HS-27A (cell line): ENCODE measurements at regions not wholly inside any gene's neighbourhood (a gene's known extent, or its start where the extent isn't known, plus 50 kb on each side); places are given as distances from the start of the nearest gene placed in this dataset.

Experiments used
- DNase-seq: peaks from one replicate; pipeline ENCODE4 v3.0.0-alpha.2; 2012; ENCODE audit warnings: low read depth, missing footprints

GRCh38 chr13:72230131-72230530 lies 363.1 kb upstream of the DACH1 start:
- DNase-seq, result no peak

GRCh38 chr13:72229067-72229466 lies 362.1 kb upstream of the DACH1 start:
- DNase-seq, result no peak

- DNase-seq, result no peak
Measured at GRCh38 chr13:72221276-72221962, 354.4 kb upstream of the DACH1 start.

DNA sequence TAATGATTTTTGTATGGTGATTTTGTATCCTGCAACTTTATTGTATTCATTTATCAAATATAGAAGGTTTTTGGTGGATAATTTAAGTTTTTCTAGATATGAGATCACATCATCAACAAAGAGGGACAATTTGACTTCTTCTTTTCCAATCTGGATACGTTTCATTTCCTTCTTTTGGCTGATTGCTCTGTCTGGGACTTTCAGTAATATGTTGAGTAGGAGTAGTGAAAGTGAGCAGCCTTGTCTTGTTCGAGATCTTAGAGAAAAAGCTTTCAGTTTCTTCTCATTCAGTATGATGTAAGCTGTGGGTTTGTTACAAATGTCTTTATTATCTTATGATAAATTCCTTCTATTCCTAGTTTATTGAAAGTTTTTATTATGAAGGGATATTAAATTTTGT lies 352.0 kb upstream of the DACH1 start:
- DNase-seq, result no peak

- no peak for DNase-seq
Measured at GRCh38 chr13:72217142-72217541, 350.1 kb upstream of the DACH1 start.

DNA sequence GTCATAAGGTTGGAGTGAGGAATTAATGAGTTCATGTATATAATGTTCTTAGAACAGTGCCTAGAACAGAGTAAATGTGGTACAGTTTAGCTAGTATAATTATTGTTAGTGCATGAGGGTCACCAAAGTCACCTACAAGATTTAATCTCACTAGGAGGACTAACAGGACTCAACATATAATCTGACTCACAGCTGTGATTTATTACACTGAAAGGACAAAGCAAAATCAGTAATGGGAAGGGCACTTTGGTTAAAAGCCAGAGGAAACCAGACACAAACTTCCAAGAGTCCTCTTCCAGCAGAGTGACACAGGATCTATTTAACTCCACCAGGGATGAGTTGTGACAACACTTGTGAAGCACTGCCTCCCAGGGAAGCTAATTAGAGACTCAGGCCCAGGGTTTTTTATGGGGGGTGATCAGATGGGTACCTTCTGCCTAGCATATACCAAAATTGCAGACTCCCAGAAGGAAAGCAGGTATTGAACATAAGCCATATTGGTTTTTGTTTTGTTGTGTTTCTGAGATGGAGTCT lies 341.2 kb upstream of the DACH1 start:
- DNase-seq, result no peak

GRCh38 chr13:72205773-72206172 lies 338.8 kb upstream of the DACH1 start:
- DNase-seq, result no peak

DNA sequence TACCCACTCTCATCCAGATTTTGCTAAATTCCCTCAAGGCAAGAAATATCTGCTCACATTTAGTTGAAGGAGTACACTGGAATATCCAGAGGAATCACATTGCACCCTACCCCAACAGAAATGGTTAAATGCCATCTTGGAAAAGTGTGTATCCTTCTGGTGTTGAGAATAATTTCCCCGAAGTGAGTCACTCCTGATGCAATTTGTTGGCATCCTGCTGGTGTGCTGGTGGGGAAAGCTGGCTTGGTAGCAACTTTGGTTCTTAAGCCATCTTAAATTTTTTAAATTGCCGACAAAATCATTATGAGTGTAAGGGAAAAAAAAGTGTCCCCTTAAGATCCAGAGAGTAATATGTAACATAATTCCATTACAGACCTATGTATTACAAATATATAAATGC lies 337.3 kb upstream of the DACH1 start:
- peak; percentile 50 for DNase-seq

DNA sequence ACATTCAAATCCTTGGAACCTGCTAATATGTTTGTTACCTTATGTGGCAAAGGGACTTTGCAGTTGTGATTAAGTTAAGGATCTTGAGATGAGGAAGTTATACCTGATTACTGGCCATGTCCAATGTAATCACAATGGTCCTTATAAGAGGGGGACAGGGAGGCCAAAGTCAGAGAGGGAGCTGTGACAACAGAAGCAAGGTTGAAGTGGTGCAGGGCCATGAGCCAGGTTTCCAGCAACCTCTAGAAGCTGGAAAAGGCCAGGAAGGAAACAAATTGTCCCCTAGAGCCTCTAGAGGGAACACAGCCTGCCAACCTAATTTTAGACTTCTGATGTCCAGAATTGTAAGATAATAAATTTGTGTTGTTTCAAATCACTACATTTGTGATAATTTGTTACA lies 334.7 kb upstream of the DACH1 start:
- DNase-seq, result no peak

DNA sequence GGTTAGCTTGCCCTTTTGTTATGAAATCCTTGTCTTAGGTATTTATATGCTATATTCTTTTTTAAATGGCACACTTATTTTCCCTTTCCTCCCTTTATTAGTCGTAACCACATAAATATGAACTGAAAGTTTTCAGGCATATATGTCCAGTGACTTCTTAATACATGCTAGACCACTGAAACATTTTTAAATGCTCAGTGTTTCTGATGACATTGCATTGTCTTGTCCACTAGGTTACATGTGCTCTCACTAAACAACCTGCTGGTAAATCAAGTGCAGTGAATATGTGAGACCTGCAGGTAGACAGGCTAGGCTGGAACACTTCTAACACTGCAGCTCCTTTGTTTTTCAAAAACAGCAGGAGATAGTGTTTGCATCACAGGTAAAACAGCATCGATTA lies 332.6 kb upstream of the DACH1 start:
- DNase-seq, result no peak

DNA sequence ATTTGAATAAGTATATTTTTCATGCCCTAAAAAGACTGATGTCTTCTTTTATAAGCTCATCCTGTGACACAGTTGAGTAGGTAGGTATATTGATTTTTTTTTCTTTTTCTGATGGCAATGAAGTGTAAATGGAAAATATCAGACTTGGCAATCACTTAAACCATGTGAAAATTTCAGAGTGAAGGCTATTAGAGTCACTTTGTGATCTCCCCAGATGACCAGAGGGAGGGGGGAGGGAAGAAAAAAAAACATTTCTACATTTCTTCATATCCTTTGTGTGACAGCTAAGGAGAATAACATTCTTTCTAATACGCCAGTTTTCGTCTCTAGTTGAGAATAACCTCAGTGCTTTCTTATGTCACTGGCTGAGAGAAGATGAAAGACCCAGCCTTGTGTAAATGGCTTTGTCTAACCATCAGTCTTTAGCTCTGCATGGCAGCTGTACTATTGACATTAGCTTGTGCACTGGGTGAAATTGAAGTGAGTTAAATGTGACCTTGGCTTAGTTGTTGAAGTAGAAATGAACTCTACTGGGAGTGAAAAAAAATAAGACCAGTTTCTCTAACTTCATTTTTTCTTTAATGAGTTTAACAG lies 332.1 kb upstream of the DACH1 start:
- DNase-seq, result no peak

DNA sequence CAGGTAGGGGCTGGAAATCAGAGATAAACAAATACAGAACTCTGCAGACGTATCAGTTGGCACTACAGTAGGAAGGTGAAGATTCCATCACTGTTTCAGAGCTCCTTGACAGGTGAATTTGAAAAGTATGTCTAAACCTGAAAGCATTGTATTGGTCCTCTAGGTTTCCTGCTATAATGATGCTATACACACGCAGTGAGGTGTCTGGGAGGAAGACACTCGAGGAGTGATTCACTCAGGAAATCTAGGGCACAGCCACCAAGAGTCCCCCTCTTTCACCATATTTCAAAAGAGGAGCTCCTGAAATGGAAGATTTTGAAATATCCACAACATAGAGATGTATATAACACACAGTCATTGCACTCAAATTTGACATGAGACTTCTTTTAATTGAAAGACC lies 331.0 kb upstream of the DACH1 start:
- no peak for DNase-seq

GRCh38 chr13:72195044-72195704 lies 328.2 kb upstream of the DACH1 start:
- DNase-seq, result no peak

DNA sequence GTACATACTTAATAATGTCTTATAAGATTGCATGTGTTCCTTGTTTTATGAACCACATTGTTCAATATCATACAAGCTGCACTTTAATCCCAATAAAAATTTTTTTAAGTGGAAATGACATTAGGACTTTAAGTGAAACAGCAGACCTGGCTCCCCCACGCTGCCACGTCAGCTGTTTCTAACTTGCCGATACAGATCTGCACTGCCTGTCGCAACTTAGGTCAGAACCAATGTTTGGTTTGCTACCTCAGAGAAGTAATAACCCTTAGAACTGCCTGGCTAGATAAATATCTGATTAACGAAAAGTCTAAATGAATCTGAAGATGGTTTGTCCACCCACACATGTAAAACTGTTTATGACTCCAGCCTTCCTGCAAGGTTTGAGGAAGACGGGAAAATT lies 327.5 kb upstream of the DACH1 start:
- DNase-seq, result no peak

DNA sequence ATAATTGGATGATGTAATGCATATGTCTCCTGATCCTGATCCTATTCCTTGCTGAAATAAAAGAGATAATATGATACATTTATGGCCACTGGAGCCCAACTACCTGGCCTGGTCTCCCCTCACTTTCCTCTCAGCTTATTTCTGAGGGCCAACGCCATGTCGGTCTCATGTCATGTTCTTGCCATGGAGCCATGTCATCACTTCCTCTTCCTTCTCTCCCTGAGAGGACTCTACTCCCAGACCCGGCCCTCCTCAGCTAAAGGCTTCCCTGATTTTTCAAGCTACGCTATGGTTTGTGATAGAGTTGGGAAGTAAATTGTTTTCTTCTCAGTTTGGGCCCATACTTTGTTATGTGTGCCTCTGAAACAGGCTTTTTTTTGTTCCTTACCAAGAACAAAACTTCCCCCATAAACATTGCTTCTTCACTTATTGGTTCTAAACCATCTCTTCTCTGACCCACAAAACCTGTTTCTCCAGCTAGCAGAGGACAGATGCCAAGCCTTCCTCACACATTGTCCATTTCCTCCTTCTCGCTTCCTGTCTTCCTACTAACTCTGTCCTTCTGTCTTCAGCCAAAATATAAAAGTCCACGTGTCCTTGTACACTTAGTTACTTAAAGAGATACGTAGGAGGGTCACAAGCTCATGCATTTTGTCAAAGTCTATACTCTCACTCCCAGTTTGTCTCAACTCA lies 319.9 kb upstream of the DACH1 start:
- DNase-seq, result no peak

GRCh38 chr13:72185776-72186175 lies 318.8 kb upstream of the DACH1 start:
- DNase-seq, result no peak

- DNase-seq, result no peak
Measured at GRCh38 chr13:72181661-72182060, 314.7 kb upstream of the DACH1 start.

DNA sequence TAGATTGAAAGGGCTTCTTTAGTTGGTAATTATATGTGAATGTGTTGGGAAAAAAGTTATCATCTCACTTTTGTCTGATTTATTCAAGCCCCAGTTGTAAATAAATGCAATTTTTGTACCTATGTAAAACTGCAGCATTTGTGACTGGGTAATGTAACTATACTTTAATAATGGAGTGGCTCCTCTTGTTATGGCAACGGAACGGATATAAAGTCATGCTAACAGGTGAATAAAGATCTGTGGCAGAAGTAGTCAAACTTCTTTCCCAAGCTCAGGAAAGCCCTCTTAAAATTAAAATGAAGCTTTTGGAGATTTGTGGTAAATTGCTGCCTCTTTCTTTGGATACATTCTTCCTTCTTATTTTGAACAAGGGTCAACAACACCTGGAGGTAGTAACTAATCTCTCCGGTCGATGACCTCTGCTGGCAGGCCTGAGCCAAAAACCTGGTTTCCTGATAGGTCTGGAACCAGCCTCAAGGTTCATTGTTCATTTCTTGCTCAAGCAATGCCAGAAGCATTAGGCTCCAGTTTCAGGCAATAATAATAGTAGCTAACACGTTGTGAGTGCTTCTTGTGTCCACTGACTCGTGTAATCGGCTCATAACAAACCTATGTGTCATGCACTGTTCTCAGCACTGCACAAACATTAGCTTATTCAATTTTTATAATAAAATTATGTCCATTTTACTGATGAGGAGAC lies 313.4 kb upstream of the DACH1 start:
- DNase-seq, result no peak

DNA sequence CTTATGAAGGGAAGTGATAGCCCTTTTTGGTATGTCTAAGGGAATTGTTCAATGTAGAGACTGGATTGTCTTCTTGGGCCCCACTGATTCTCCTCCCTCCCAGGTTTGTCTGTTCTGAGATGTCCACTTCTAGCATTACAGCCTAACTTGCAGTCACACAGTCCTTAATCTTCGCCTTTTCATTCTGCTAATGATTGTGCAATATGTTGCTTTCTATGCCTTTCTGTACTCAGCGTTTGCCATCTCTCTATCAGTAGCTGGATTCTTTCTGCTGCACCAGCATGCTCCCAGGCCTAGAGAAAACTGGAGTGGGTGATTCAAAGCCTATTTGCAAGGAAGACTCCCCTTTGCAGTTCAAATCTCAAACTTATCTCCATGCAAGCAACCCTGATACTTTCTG lies 307.5 kb upstream of the DACH1 start:
- no peak for DNase-seq

DNA sequence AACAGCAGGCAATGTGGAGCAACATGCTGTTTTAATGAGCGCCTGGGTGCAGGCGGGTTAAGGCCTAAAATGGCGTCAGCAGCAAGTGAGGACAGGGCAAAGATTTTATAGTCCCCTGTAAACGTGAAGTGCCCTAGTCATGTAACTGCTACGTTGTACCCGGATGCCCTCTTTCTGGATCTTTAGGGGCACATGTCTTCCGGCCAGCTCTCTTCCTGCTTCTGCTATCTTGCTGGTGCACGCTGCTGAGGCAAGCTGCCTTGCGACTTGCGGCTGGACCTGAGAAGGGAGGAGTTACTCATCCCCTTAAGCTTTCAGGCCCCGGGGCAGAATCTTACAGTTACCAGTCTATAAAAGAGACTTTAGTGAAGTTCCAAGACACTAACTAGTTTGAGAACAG lies 303.6 kb upstream of the DACH1 start:
- DNase-seq, result no peak

GRCh38 chr13:72168126-72168855 lies 301.3 kb upstream of the DACH1 start:
- no peak for DNase-seq
